Smooth muscle cell (in vitro differentiated cells): ENCODE measurements at regions not wholly inside any gene's neighbourhood (a gene's known extent, or its start where the extent isn't known, plus 50 kb on each side); places are given as distances from the start of the nearest gene placed in this dataset.

Experiments used
- DNase-seq: peaks from one replicate; lab custom pipeline; 2025; ENCODE audit not compliant: unreplicated experiment; lab: John Stamatoyannopoulos, UW
- H2AFZ ChIP-seq: fragments of 200-600 bp; sonication (generic); 2 replicates; pipeline ENCODE4 v1.6.0; 2016; ENCODE audit warnings: antibody characterized with exemption, low read depth, mild to moderate bottlenecking
- H3F3A ChIP-seq: fragments of 200-600 bp; sonication (generic); 2 replicates; pipeline ENCODE4 v1.6.0; 2017; ENCODE audit warnings: antibody characterized with exemption, low read depth
- H3K27ac ChIP-seq: fragments of 200-600 bp; sonication (generic); 2 replicates; pipeline ENCODE4 v1.5.1; 2016; ENCODE audit warnings: low read depth, mild to moderate bottlenecking
- H3K27me3 ChIP-seq: fragments of 200-600 bp; sonication (generic); 2 replicates; pipeline ENCODE4 v1.6.1; 2016; ENCODE audit warnings: low read depth, mild to moderate bottlenecking
- H3K36me3 ChIP-seq: fragments of 200-600 bp; sonication (generic); 2 replicates; pipeline ENCODE4 v1.5.1; 2016; ENCODE audit warnings: low read depth
- H3K4me1 ChIP-seq: fragments of 200-600 bp; sonication (generic); 2 replicates; pipeline ENCODE4 v1.5.1; 2016; ENCODE audit warnings: low read depth
- H3K4me2 ChIP-seq: fragments of 200-600 bp; sonication (generic); 2 replicates; pipeline ENCODE4 v1.6.0; 2016; ENCODE audit warnings: mild to moderate bottlenecking
- H3K4me3 ChIP-seq: fragments of 200-600 bp; sonication (generic); 2 replicates; pipeline ENCODE4 v1.5.1; 2016; ENCODE audit warnings: mild to moderate bottlenecking
- H3K79me2 ChIP-seq: fragments of 200-600 bp; sonication (generic); 2 replicates; pipeline ENCODE4 v1.6.0; 2016; ENCODE audit warnings: low read depth, mild to moderate bottlenecking
- H3K9ac ChIP-seq: fragments of 200-600 bp; sonication (generic); 2 replicates; pipeline ENCODE4 v1.6.0; 2016; ENCODE audit warnings: low read depth
- H3K9me3 ChIP-seq: fragments of 200-600 bp; sonication (generic); replicated peaks from 2 replicates; pipeline ENCODE4 v1.5.1; 2016; ENCODE audit warnings: low read depth
- H4K20me1 ChIP-seq: fragments of 200-600 bp; sonication (generic); 2 replicates; pipeline ENCODE4 v1.6.0; 2016; ENCODE audit warnings: low read depth
- CTCF ChIP-seq: fragments of 200-600 bp; sonication (generic); IDR thresholded peaks from 2 replicates; pipeline ENCODE4 v1.5.1; 2017; ENCODE audit warnings: borderline replicate concordance, mild to moderate bottlenecking, antibody characterized with exemption; ENCODE audit not compliant: insufficient read depth, poor library complexity, severe bottlenecking
- WGBS: methylation state at CpG from one replicate; pipeline ENCODE4 v1.1.7; 2016; ENCODE audit warnings: low lambda C conversion rate; 5-methylcytosine and 5-hydroxymethylcytosine counted together

DNA sequence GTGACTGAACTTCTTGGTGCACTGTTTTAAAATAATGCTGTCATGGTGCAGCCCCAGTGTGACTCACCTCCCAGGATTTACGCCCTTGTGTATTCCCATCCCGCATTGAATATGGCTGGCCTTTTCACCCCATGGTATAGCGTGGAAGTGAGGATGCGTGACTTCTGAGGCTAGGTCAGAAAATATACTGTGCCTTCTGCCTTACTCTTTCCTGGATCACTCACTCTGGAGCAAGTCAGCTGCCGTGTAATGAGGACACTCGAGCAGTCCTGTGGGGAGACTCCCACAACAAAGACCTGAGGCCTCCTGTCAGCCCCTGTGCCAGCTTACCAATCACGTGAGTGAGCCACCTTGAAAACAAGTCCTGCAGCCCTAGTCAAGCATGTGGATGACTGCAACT lies 471.9 kb upstream of the KIRREL3 start:
- 87% methylated on average over 7 of the region's 7 CpGs for WGBS
- Histone ChIP-seq H3K4me3 (no peak overlapping the region), H3K4me1 (no peaks in the 10 kb centered on the region), H3K9ac (no peak overlapping the region), H2AFZ (no peak overlapping the region), H3F3A (no peaks in the 10 kb centered on the region), H3K27me3 (peaks cover 21% of the 10 kb centered on the region), H3K4me2 (no peak overlapping the region), H3K27ac (no peak overlapping the region), H3K36me3 (no peaks in the 10 kb centered on the region), H4K20me1 (no peaks in the 10 kb centered on the region), H3K9me3 (no peaks in the 10 kb centered on the region), H3K79me2 (no peaks in the 10 kb centered on the region)
- no peak for TF ChIP-seq CTCF
- DNase-seq: no peak

DNA sequence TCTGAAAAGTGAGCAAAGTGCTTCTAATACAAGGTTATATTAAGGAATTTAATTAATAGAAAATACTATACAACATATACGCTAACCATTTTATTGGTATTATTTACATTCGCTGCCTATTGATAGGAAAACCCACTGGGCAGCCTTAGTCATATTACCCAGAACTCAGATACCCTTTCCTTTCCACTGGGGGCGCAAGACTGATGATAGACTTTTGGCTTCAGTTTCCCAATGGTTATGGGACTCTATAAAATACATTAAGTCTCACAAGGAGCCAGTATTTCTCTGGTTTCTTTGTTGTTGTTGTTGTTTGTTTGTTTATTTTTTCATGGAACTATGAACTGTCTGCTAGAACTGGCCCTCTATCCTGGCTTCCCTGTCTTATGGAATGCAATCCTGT lies 471.1 kb upstream of the KIRREL3 start:
- 93% methylated on average over 3 of the region's 3 CpGs for WGBS

GRCh38 chr11:127470306-127470884 lies 469.8 kb upstream of the KIRREL3 start:
- Histone ChIP-seq H2AFZ (no peak overlapping the region), H3K4me3 (no peak overlapping the region), H3K9me3 (no peaks in the 10 kb centered on the region), H3K27ac (no peak overlapping the region), H3K4me2 (no peak overlapping the region), H4K20me1 (no peaks in the 10 kb centered on the region), H3F3A (no peaks in the 10 kb centered on the region), H3K27me3 (peaks cover 11% of the 10 kb centered on the region), H3K9ac (no peak overlapping the region), H3K4me1 (no peaks in the 10 kb centered on the region), H3K36me3 (no peaks in the 10 kb centered on the region), H3K79me2 (no peaks in the 10 kb centered on the region)
- 78% methylated on average over 4 of the region's 4 CpGs for WGBS
- DNase-seq: no peak
- peak; percentile 42 for TF ChIP-seq CTCF

More for the DNA sequence above, 471.1 kb upstream of the KIRREL3 start:
- H3K79me2 ChIP-seq: no peaks in the 10 kb centered on the region
- H3K9me3 ChIP-seq: no peaks in the 10 kb centered on the region
- no peak overlapping the region for H3K27ac ChIP-seq
- H3F3A ChIP-seq: no peaks in the 10 kb centered on the region
- H3K27me3 ChIP-seq: peaks cover 21% of the 10 kb centered on the region
- H3K4me2 ChIP-seq: no peak overlapping the region
- no peak overlapping the region for H3K4me3 ChIP-seq
- no peaks in the 10 kb centered on the region for H3K4me1 ChIP-seq
- H2AFZ ChIP-seq: no peak overlapping the region
- H3K9ac ChIP-seq: no peak overlapping the region
- no peak for DNase-seq
- no peaks in the 10 kb centered on the region for H3K36me3 ChIP-seq
- no peak for TF ChIP-seq CTCF
- H4K20me1 ChIP-seq: no peaks in the 10 kb centered on the region

GRCh38 chr11:127464325-127464724 lies 463.8 kb upstream of the KIRREL3 start:
- Histone ChIP-seq H3F3A (no peaks in the 10 kb centered on the region), H3K79me2 (no peaks in the 10 kb centered on the region), H3K4me1 (peaks cover 12% of the 10 kb centered on the region), H3K4me2 (no peak overlapping the region), H3K27ac (no peak overlapping the region), H3K4me3 (no peak overlapping the region), H3K27me3 (peaks cover 8% of the 10 kb centered on the region), H4K20me1 (no peaks in the 10 kb centered on the region), H3K36me3 (no peaks in the 10 kb centered on the region), H3K9ac (no peak overlapping the region), H2AFZ (no peak overlapping the region), H3K9me3 (no peaks in the 10 kb centered on the region)
- WGBS: 72% methylated on average over 6 of the region's 6 CpGs
- TF ChIP-seq CTCF: no peak
- no peak for DNase-seq
